ENCODE measurements at regions not wholly inside any gene's neighbourhood (a gene's known extent, or its start where the extent isn't known, plus 50 kb on each side); places are given as distances from the start of the nearest gene placed in this dataset.

- TF ChIP-seq CTCF (IDR thresholded peaks at IDR 0.05; ENCODE audit: low read length) (no peak), EZH2 (IDR thresholded peaks at IDR 0.05; ENCODE audit: borderline replicate concordance, low read length) (no peak)
Observed at GRCh38 chr4:123849495-123849894, 452.9 kb downstream of the SPRY1 start.
